ENCODE measurements at regions not wholly inside any gene's neighbourhood (a gene's known extent, or its start where the extent isn't known, plus 50 kb on each side); places are given as distances from the start of the nearest gene placed in this dataset.
"Not testable (repeated sequence)": the region's sequence is repeated elsewhere in the genome, so short reads cannot be mapped to it uniquely, and the experiment has no call there.

GRCh38 chr13:90331974-90332373 lies 1015.5 kb upstream of the MIR17HG start:
- DNase-seq (ENCODE audit: low spot score): no peak

GRCh38 chr13:90336507-90336906 lies 1011.0 kb upstream of the MIR17HG start:
- DNase-seq (ENCODE audit: low spot score): no peak

GRCh38 chr13:90341348-90341747 lies 1006.1 kb upstream of the MIR17HG start:
- DNase-seq (ENCODE audit: low spot score): not testable (repeated sequence)

GRCh38 chr13:90348477-90349136 lies 998.9 kb upstream of the MIR17HG start:
- DNase-seq (ENCODE audit: low spot score): not testable (repeated sequence)

- no peak for DNase-seq (ENCODE audit: low spot score)
Measured at GRCh38 chr13:90352763-90353162, 994.7 kb upstream of the MIR17HG start.

GRCh38 chr13:90355162-90355751 lies 992.2 kb upstream of the MIR17HG start:
- DNase-seq (ENCODE audit: low spot score): no peak

GRCh38 chr13:90360785-90361184 lies 986.7 kb upstream of the MIR17HG start:
- no peak for DNase-seq (ENCODE audit: low spot score)

- no peak for DNase-seq (ENCODE audit: low spot score)
Measured at GRCh38 chr13:90362707-90363106, 984.8 kb upstream of the MIR17HG start.

- no peak for DNase-seq (ENCODE audit: low spot score)
Measured at GRCh38 chr13:90365130-90365529, 982.4 kb upstream of the MIR17HG start.

GRCh38 chr13:90374168-90374567 lies 973.3 kb upstream of the MIR17HG start:
- no peak for DNase-seq (ENCODE audit: low spot score)

GRCh38 chr13:90375851-90376250 lies 971.6 kb upstream of the MIR17HG start:
- DNase-seq (ENCODE audit: low spot score): no peak

- DNase-seq (ENCODE audit: low spot score): no peak
Measured at GRCh38 chr13:90382425-90382824, 965.1 kb upstream of the MIR17HG start.

GRCh38 chr13:90385781-90386489 lies 961.6 kb upstream of the MIR17HG start:
- no peak for DNase-seq (ENCODE audit: low spot score)

GRCh38 chr13:90388887-90389452 lies 958.5 kb upstream of the MIR17HG start:
- no peak for DNase-seq (ENCODE audit: low spot score)

GRCh38 chr13:90389537-90389936 lies 958.0 kb upstream of the MIR17HG start:
- no peak for DNase-seq (ENCODE audit: low spot score)

- no peak for DNase-seq (ENCODE audit: low spot score)
Measured at GRCh38 chr13:90393408-90393807, 954.1 kb upstream of the MIR17HG start.

GRCh38 chr13:90395348-90395747 lies 952.1 kb upstream of the MIR17HG start:
- no peak for DNase-seq (ENCODE audit: low spot score)

GRCh38 chr13:90395846-90396245 lies 951.6 kb upstream of the MIR17HG start:
- DNase-seq (ENCODE audit: low spot score): no peak

GRCh38 chr13:90396266-90396665 lies 951.2 kb upstream of the MIR17HG start:
- DNase-seq (ENCODE audit: low spot score): no peak

GRCh38 chr13:90397503-90397902 lies 950.0 kb upstream of the MIR17HG start:
- DNase-seq (ENCODE audit: low spot score): no peak

- DNase-seq (ENCODE audit: low spot score): no peak
Measured at GRCh38 chr13:90400372-90400771, 947.1 kb upstream of the MIR17HG start.

- no peak for DNase-seq (ENCODE audit: low spot score)
Measured at GRCh38 chr13:90401150-90401549, 946.3 kb upstream of the MIR17HG start.

- no peak for DNase-seq (ENCODE audit: low spot score)
Measured at GRCh38 chr13:90402102-90402501, 945.4 kb upstream of the MIR17HG start.

Data from SW480 (cell line).